ENCODE measurements at regions not wholly inside any gene's neighbourhood (a gene's known extent, or its start where the extent isn't known, plus 50 kb on each side); places are given as distances from the start of the nearest gene placed in this dataset.

DNA sequence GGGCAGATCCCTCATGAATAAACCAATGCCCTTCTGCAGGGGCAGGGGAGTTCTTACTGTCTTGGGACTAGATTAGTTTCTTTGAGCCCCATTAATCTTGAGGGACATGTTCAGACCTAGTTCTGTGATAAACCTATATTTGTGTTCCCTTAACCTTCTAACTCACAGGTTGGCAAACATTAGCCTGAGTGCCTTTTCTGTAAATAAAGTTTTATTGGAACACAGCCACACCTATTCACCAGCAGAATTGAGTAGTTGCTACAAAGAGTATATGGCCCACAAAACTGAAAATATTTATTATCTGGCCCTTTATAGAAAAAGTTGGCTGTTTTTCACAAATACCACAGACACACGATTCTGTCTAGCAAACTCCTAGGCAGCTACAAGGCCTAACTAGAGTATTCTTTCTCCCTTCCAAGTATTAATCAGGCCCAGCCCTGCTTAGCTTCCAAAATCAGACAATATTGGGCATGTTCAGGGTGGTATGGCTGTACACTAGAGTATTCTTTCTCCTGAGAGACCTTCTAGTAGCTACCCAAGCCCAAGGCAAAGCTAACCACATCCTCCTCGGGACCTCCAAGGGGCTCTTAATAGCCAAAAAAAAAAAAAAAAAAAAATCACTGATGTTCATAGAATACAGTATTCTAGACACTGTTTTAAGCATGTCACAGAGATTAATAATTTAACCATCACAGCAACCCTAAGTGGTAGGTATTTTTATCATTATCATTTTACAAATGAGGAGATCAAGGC, 199.3 kb upstream of the PWP1 start:
- Histone ChIP-seq H3K9me3 (no peaks in the 10 kb centered on the region), H3K4me3 (no peak overlapping the region), H3K27me3 (no peaks in the 10 kb centered on the region), H3K27ac (no peak overlapping the region), H3K36me3 (no peaks in the 10 kb centered on the region), H3K4me1 (peaks cover 0 to 6% of the 10 kb centered on the region in 2 donors)
- intact Hi-C loops (cut with DNase I): no loop called here
- ATAC-seq (peak; percentile 52), DNase-seq (no peak)
- TF ChIP-seq, protein P1, sequence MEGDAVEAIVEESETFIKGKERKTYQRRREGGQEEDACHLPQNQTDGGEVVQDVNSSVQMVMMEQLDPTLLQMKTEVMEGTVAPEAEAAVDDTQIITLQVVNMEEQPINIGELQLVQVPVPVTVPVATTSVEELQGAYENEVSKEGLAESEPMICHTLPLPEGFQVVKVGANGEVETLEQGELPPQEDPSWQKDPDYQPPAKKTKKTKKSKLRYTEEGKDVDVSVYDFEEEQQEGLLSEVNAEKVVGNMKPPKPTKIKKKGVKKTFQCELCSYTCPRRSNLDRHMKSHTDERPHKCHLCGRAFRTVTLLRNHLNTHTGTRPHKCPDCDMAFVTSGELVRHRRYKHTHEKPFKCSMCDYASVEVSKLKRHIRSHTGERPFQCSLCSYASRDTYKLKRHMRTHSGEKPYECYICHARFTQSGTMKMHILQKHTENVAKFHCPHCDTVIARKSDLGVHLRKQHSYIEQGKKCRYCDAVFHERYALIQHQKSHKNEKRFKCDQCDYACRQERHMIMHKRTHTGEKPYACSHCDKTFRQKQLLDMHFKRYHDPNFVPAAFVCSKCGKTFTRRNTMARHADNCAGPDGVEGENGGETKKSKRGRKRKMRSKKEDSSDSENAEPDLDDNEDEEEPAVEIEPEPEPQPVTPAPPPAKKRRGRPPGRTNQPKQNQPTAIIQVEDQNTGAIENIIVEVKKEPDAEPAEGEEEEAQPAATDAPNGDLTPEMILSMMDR (IDR thresholded peaks at IDR 0.05): no peak

DNA sequence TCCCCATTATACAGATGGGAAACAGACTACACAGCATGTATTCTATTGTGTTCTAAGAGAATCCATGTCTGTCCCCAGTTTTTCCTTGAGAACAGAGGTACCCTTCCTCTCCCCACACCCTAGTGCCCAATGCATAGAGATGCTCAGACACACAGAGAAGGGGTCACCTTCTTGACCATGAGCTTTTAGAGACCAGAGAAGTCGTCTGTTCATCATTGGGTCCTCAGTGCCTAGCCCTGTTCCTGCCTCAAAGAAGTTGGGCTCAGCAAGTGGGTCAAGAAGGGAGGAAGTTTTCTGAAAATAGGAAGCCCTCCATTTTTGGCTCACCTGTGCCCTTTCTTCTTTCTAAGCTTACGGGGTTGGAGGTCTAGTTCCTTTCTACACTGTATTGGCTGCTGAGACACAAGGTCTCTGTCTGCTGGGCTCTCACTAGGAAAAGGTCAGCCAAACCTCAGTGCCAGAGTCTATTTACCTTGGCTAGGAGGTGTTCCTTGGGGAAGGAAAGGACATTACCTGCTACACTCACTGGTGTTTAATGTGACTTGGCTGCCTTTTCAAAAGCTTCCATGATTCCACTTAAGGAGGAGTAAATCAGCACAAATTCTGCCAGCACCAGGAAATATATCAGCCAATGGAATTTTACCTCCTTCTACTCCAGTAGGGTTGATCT, 198.5 kb upstream of the PWP1 start:
- H3K27me3 ChIP-seq: no peaks in the 10 kb centered on the region
- no peak overlapping the region for H3K4me3 ChIP-seq
- no peaks in the 10 kb centered on the region for H3K36me3 ChIP-seq
- TF ChIP-seq, protein P1 (IDR thresholded peaks at IDR 0.05): no peak
- intact Hi-C loops (cut with DNase I): no loop called here
- ATAC-seq: peak; percentile 81
- H3K9me3 ChIP-seq: no peaks in the 10 kb centered on the region
- no peak for DNase-seq
- peaks cover 0 to 6% of the 10 kb centered on the region in 2 donors for H3K4me1 ChIP-seq
- no peak overlapping the region for H3K27ac ChIP-seq

DNA sequence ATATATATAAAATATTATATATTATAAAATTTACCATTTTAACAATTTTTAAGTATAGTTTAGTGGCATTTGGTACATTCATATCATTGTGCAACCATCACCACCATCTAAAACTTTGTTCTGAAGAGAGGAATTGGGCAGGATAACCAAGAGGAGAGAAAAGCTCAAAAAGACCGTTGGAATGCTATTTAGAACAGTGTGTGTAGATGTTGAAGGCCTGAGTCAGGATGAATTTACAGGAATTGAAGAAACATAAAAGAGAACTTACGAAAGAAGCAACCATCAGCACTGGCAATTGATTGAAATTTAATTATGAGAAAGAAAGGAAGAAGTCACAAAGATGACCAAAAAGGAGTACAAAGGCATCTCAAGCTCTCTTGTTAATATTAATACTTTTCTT, 196.9 kb upstream of the PWP1 start:
- no peak overlapping the region for H3K4me3 ChIP-seq
- no peaks in the 10 kb centered on the region for H3K9me3 ChIP-seq
- H3K27ac ChIP-seq: no peak overlapping the region
- TF ChIP-seq, protein P1 (IDR thresholded peaks at IDR 0.05): no peak
- ATAC-seq (no peak), DNase-seq (no peak)
- H3K27me3 ChIP-seq: no peaks in the 10 kb centered on the region
- no peaks in the 10 kb centered on the region for H3K36me3 ChIP-seq
- H3K4me1 ChIP-seq: peaks cover 6% of the 10 kb centered on the region in 2 donors
- intact Hi-C loops (cut with DNase I): no loop called here

DNA sequence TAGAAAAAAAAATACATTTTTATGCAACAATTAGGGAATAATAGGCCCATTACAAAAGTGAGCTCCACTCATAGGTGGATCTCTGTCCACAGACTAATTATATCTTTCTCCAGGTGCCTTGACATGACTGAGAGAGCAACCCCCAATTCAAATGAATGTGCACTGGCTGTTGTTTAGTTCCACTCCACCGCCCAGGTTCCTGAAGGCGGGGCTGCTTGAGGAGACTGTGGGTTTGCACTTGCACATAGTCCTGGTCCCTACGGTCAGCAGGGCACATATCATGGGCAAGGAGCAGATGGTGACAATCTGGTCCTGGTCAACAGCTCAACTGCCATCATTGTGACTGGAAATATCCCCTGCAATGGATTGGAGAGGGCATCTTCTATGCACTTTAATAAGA, 195.6 kb upstream of the PWP1 start:
- ATAC-seq: no peak
- no peaks in the 10 kb centered on the region for H3K36me3 ChIP-seq
- intact Hi-C loops (cut with DNase I): no loop called here
- H3K27ac ChIP-seq: no peak overlapping the region
- H3K4me3 ChIP-seq: no peak overlapping the region
- H3K9me3 ChIP-seq: no peaks in the 10 kb centered on the region
- TF ChIP-seq, protein P1 (IDR thresholded peaks at IDR 0.05): no peak
- H3K4me1 ChIP-seq: peaks cover 6% of the 10 kb centered on the region in 2 donors
- no peaks in the 10 kb centered on the region for H3K27me3 ChIP-seq
- no peak for DNase-seq

DNA sequence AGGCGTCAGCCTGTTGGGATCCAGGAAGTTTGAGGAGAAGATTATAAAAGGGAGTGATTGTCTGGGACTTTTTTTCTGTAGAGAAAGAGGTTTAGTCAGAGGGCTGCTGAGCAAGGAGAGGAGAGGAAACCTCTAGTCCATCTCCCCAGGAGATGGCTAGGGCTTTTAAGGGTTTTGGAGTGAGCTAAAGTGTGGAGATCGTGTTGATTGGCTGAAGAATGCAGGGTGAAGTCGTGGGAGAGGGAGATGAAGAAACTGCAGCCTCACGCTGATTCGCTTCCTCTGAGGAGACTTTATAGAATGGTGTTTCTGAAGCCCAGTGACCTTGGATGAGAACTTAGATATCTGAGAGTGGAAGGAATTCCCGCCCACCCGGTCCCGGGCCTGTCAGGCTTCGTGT, 193.7 kb upstream of the PWP1 start:
- intact Hi-C loops (cut with DNase I): no loop called here
- Histone ChIP-seq H3K9me3 (no peaks in the 10 kb centered on the region), H3K27me3 (no peaks in the 10 kb centered on the region), H3K36me3 (no peaks in the 10 kb centered on the region), H3K4me1 (peaks cover 0 to 6% of the 10 kb centered on the region in 2 donors), H3K4me3 (no peak overlapping the region), H3K27ac (no peak overlapping the region)
- TF ChIP-seq, protein P1 (IDR thresholded peaks at IDR 0.05): no peak
- DNase-seq (no peak), ATAC-seq (no peak)

All from left lung (tissue), 4 donors.